GM23338 (cell line): ENCODE measurements at regions not wholly inside any gene's neighbourhood (a gene's known extent, or its start where the extent isn't known, plus 50 kb on each side); places are given as distances from the start of the nearest gene placed in this dataset.

Source experiments
- CTCF ChIP-seq, 2 experiments: fragments of 200-600 bp in 1 of 2; sonication (generic) in 1 of 2; conservative IDR thresholded peaks; 2 replicates each; pipeline versions ENCODE4 v1.5.1 to v1.6.1; 2016 to 2017; ENCODE audit warnings: antibody characterized with exemption in 2 of 2, low read depth in 2 of 2, mild to moderate bottlenecking in 2 of 2, moderate library complexity in 1 of 2
- EZH2 ChIP-seq: fragments of 200-600 bp; sonication (generic); IDR thresholded peaks from one replicate; pipeline ENCODE4 v1.8.0; 2017; ENCODE audit warnings: antibody characterized with exemption, mild to moderate bottlenecking, low read depth; ENCODE audit not compliant: unreplicated experiment
- EZH2phosphoT487 ChIP-seq: fragments of 200-600 bp; sonication (generic); IDR thresholded peaks from one replicate; pipeline ENCODE4 v1.8.1; 2018; ENCODE audit warnings: antibody characterized with exemption; ENCODE audit not compliant: unreplicated experiment
- JUNB ChIP-seq: IDR thresholded peaks from one replicate; pipeline ENCODE4 v1.6.1; 2016; ENCODE audit warnings: antibody characterized with exemption; ENCODE audit not compliant: unreplicated experiment
- REST ChIP-seq: IDR thresholded peaks from one replicate; pipeline ENCODE4 v1.6.1; 2018; ENCODE audit warnings: antibody characterized with exemption; ENCODE audit not compliant: unreplicated experiment

- TF ChIP-seq EZH2 (no peak), REST (no peak), CTCF (conservative IDR thresholded peaks at IDR 0.05; ENCODE audit: low read depth in 2 of 2) (no peak), JUNB (no peak), EZH2phosphoT487 (no peak)
These were observed 69.6 kb upstream of the KCTD3 start for GRCh38 chr1:215497528-215497927.
